ENCODE measurements at regions not wholly inside any gene's neighbourhood (a gene's known extent, or its start where the extent isn't known, plus 50 kb on each side); places are given as distances from the start of the nearest gene placed in this dataset.
"Not testable (repeated sequence)": the region's sequence is repeated elsewhere in the genome, so short reads cannot be mapped to it uniquely, and the experiment has no call there.

- no peak for TF ChIP-seq CTCF (IDR thresholded peaks at IDR 0.05; ENCODE audit: insufficient read depth, missing control alignments)
- DNase-seq (ENCODE audit: insufficient read length, low spot score) (no peak), FAIRE-seq (no peak)
These were observed 50.3 kb downstream of the RBFOX3 start for GRCh38 chr17:79560527-79560926.

GRCh38 chr17:79559111-79559887 is 51.6 kb downstream of the RBFOX3 start:
- TF ChIP-seq CTCF (IDR thresholded peaks at IDR 0.05; ENCODE audit: insufficient read depth, missing control alignments), result no peak

GRCh38 chr17:79558091-79558900 is 52.6 kb downstream of the RBFOX3 start:
- TF ChIP-seq CTCF (IDR thresholded peaks at IDR 0.05; ENCODE audit: insufficient read depth, missing control alignments), result no peak
- DNase-seq (ENCODE audit: insufficient read length, low spot score) (no peak), FAIRE-seq (no peak)

More at GRCh38 chr17:79559111-79559887, 51.6 kb downstream of the RBFOX3 start:
- FAIRE-seq, result no peak
- no peak for DNase-seq (ENCODE audit: insufficient read length, low spot score)

- no peak for DNase-seq (ENCODE audit: insufficient read length, low spot score)
These were observed 53.4 kb downstream of the RBFOX3 start for GRCh38 chr17:79557276-79558090.

GRCh38 chr17:79556271-79556670 is 54.6 kb downstream of the RBFOX3 start:
- no peak for TF ChIP-seq CTCF (IDR thresholded peaks at IDR 0.05; ENCODE audit: insufficient read depth, missing control alignments)
- DNase-seq (ENCODE audit: insufficient read length, low spot score) (no peak), FAIRE-seq (no peak)

More at GRCh38 chr17:79557276-79558090, 53.4 kb downstream of the RBFOX3 start:
- FAIRE-seq, result no peak
- TF ChIP-seq CTCF (IDR thresholded peaks at IDR 0.05; ENCODE audit: insufficient read depth, missing control alignments), result no peak

- DNase-seq (ENCODE audit: insufficient read length, low spot score) (no peak), FAIRE-seq (no peak)
- TF ChIP-seq CTCF (IDR thresholded peaks at IDR 0.05; ENCODE audit: insufficient read depth, missing control alignments), result no peak
These were observed 55.3 kb downstream of the RBFOX3 start for GRCh38 chr17:79555543-79555942.

- not testable (repeated sequence) for DNase-seq (ENCODE audit: insufficient read length, low spot score); FAIRE-seq
These were observed 56.5 kb downstream of the RBFOX3 start for GRCh38 chr17:79554346-79554745.
